ENCODE measurements at regions not wholly inside any gene's neighbourhood (a gene's known extent, or its start where the extent isn't known, plus 50 kb on each side); places are given as distances from the start of the nearest gene placed in this dataset.

GRCh38 chr1:194225821-194226220, 1039.4 kb upstream of the B3GALT2 start:
- DNase-seq (ENCODE audit: low spot score): no peak
- Histone ChIP-seq H3K9me3 (ENCODE audit: severe bottlenecking) (no peaks in the 10 kb centered on the region), H3K27me3 (ENCODE audit: insufficient read depth, poor library complexity, severe bottlenecking) (no peaks in the 10 kb centered on the region), H3K36me3 (ENCODE audit: low read depth) (no peaks in the 10 kb centered on the region), H3K4me1 (ENCODE audit: insufficient read depth, poor library complexity, severe bottlenecking) (no peaks in the 10 kb centered on the region), H3K4me3 (ENCODE audit: severe bottlenecking) (no peak overlapping the region), H3K27ac (ENCODE audit: poor library complexity, severe bottlenecking) (no peak overlapping the region)
- ATAC-seq (ENCODE audit: low read depth): no peak
- TF ChIP-seq CTCF (IDR thresholded peaks at IDR 0.05; ENCODE audit: poor library complexity, severe bottlenecking): no peak

- H3K4me3 ChIP-seq (ENCODE audit: severe bottlenecking): no peak overlapping the region
- TF ChIP-seq CTCF (IDR thresholded peaks at IDR 0.05; ENCODE audit: poor library complexity, severe bottlenecking): no peak
- no peaks in the 10 kb centered on the region for H3K27me3 ChIP-seq (ENCODE audit: insufficient read depth, poor library complexity, severe bottlenecking)
- no peaks in the 10 kb centered on the region for H3K36me3 ChIP-seq (ENCODE audit: low read depth)
- DNase-seq (ENCODE audit: low spot score): no peak
- H3K4me1 ChIP-seq (ENCODE audit: insufficient read depth, poor library complexity, severe bottlenecking): no peaks in the 10 kb centered on the region
- no peak overlapping the region for H3K27ac ChIP-seq (ENCODE audit: poor library complexity, severe bottlenecking)
- no peaks in the 10 kb centered on the region for H3K9me3 ChIP-seq (ENCODE audit: severe bottlenecking)
- ATAC-seq (ENCODE audit: low read depth): no peak
Observed at GRCh38 chr1:194223596-194223995, 1037.2 kb upstream of the B3GALT2 start.

GRCh38 chr1:194215448-194215847, 1029.0 kb upstream of the B3GALT2 start:
- Histone ChIP-seq H3K36me3 (ENCODE audit: low read depth) (no peaks in the 10 kb centered on the region), H3K9me3 (ENCODE audit: severe bottlenecking) (no peaks in the 10 kb centered on the region), H3K27me3 (ENCODE audit: insufficient read depth, poor library complexity, severe bottlenecking) (no peaks in the 10 kb centered on the region), H3K4me1 (ENCODE audit: insufficient read depth, poor library complexity, severe bottlenecking) (no peaks in the 10 kb centered on the region), H3K27ac (ENCODE audit: poor library complexity, severe bottlenecking) (no peak overlapping the region), H3K4me3 (ENCODE audit: severe bottlenecking) (no peak overlapping the region)
- DNase-seq (ENCODE audit: low spot score) (no peak), ATAC-seq (ENCODE audit: low read depth) (no peak)
- TF ChIP-seq CTCF (IDR thresholded peaks at IDR 0.05; ENCODE audit: poor library complexity, severe bottlenecking): no peak

- H3K27ac ChIP-seq (ENCODE audit: poor library complexity, severe bottlenecking): no peak overlapping the region
- ATAC-seq (ENCODE audit: low read depth) (no peak), DNase-seq (ENCODE audit: low spot score) (no peak)
- TF ChIP-seq CTCF (IDR thresholded peaks at IDR 0.05; ENCODE audit: poor library complexity, severe bottlenecking): no peak
- no peaks in the 10 kb centered on the region for H3K4me1 ChIP-seq (ENCODE audit: insufficient read depth, poor library complexity, severe bottlenecking)
- no peaks in the 10 kb centered on the region for H3K9me3 ChIP-seq (ENCODE audit: severe bottlenecking)
- H3K36me3 ChIP-seq (ENCODE audit: low read depth): no peaks in the 10 kb centered on the region
- no peak overlapping the region for H3K4me3 ChIP-seq (ENCODE audit: severe bottlenecking)
- H3K27me3 ChIP-seq (ENCODE audit: insufficient read depth, poor library complexity, severe bottlenecking): no peaks in the 10 kb centered on the region
Observed at GRCh38 chr1:194214735-194215134, 1028.3 kb upstream of the B3GALT2 start.

- no peaks in the 10 kb centered on the region for H3K36me3 ChIP-seq (ENCODE audit: low read depth)
- no peak overlapping the region for H3K27ac ChIP-seq (ENCODE audit: poor library complexity, severe bottlenecking)
- no peak for ATAC-seq (ENCODE audit: low read depth)
- no peak overlapping the region for H3K4me3 ChIP-seq (ENCODE audit: severe bottlenecking)
- H3K27me3 ChIP-seq (ENCODE audit: insufficient read depth, poor library complexity, severe bottlenecking): no peaks in the 10 kb centered on the region
- no peaks in the 10 kb centered on the region for H3K4me1 ChIP-seq (ENCODE audit: insufficient read depth, poor library complexity, severe bottlenecking)
- no peak for DNase-seq (ENCODE audit: low spot score)
- TF ChIP-seq CTCF (IDR thresholded peaks at IDR 0.05; ENCODE audit: poor library complexity, severe bottlenecking): no peak
- no peaks in the 10 kb centered on the region for H3K9me3 ChIP-seq (ENCODE audit: severe bottlenecking)
Observed at GRCh38 chr1:194209920-194210319, 1023.5 kb upstream of the B3GALT2 start.

Measured in RWPE2 (cell line).